CD4-positive, alpha-beta T cell treated with Interleukin-2 at 100 ng/mL for 4 hours (primary cell): ENCODE measurements at regions not wholly inside any gene's neighbourhood (a gene's known extent, or its start where the extent isn't known, plus 50 kb on each side); places are given as distances from the start of the nearest gene placed in this dataset.
A peak's percentile ranks its signal among the peaks of the same experiment; 100 is the strongest.
"Not testable (repeated sequence)": the region's sequence is repeated elsewhere in the genome, so short reads cannot be mapped to it uniquely, and the experiment has no call there.

ENCODE experiments used
- DNase-seq: peaks from one replicate; pipeline ENCODE4 v3.0.0-alpha.2; 2020; ENCODE audit warnings: low spot score

- no peak for DNase-seq
Measured at GRCh38 chr1:165147799-165148198, 208.7 kb downstream of the LMX1A start.

GRCh38 chr1:165144757-165145397 is 211.6 kb downstream of the LMX1A start:
- peak; percentile 26 for DNase-seq

- no peak for DNase-seq
Measured at GRCh38 chr1:165143437-165144065, 213.0 kb downstream of the LMX1A start.

- no peak for DNase-seq
Measured at GRCh38 chr1:165138960-165139359, 217.6 kb downstream of the LMX1A start.

- DNase-seq = no peak
Measured at GRCh38 chr1:165137551-165138316, 218.8 kb downstream of the LMX1A start.

- no peak for DNase-seq
Measured at GRCh38 chr1:165134431-165134830, 222.1 kb downstream of the LMX1A start.

- DNase-seq = no peak
Measured at GRCh38 chr1:165129568-165130164, 226.8 kb downstream of the LMX1A start.

GRCh38 chr1:165124772-165125171 is 231.7 kb downstream of the LMX1A start:
- DNase-seq = no peak

GRCh38 chr1:165119086-165119485 is 237.4 kb downstream of the LMX1A start:
- no peak for DNase-seq

- no peak for DNase-seq
Measured at GRCh38 chr1:165117482-165117881, 239.0 kb downstream of the LMX1A start.

- DNase-seq = no peak
Measured at GRCh38 chr1:165116732-165117131, 239.8 kb downstream of the LMX1A start.

GRCh38 chr1:165116171-165116570 is 240.3 kb downstream of the LMX1A start:
- no peak for DNase-seq

- DNase-seq = no peak
Measured at GRCh38 chr1:165114889-165115285, 241.6 kb downstream of the LMX1A start.

GRCh38 chr1:165114022-165114888 is 242.3 kb downstream of the LMX1A start:
- DNase-seq = no peak

GRCh38 chr1:165112260-165112659 is 244.3 kb downstream of the LMX1A start:
- DNase-seq = no peak

- DNase-seq = no peak
Measured at GRCh38 chr1:165109013-165109412, 247.5 kb downstream of the LMX1A start.

GRCh38 chr1:165092542-165093162 is 263.9 kb downstream of the LMX1A start:
- not testable (repeated sequence) for DNase-seq

- no peak for DNase-seq
Measured at GRCh38 chr1:165080253-165080896, 276.1 kb downstream of the LMX1A start.

GRCh38 chr1:165078391-165078790 is 278.1 kb downstream of the LMX1A start:
- no peak for DNase-seq

GRCh38 chr1:165075725-165076370 is 280.7 kb downstream of the LMX1A start:
- DNase-seq = no peak
